IMR-90 (cell line): ENCODE measurements at regions not wholly inside any gene's neighbourhood (a gene's known extent, or its start where the extent isn't known, plus 50 kb on each side); places are given as distances from the start of the nearest gene placed in this dataset.

Source experiments
- ATAC-seq: fragments of 200-7000 bp; cut with Tn5 transposase; 2 replicates; pipeline ENCODE4 v1.9.1; 2020; ENCODE audit warnings: low read depth, mild to moderate bottlenecking, moderate library complexity
- BruUV-seq: library from RNA; stranded (reverse); fragments of 400-500 nt; replicated peaks from 2 replicates; lab custom pipeline; 2021; lab: Mats Ljungman, UMichigan
- CTCF ChIA-PET: fragments of 300-600 bp; formaldehyde crosslinking; extraction: SDS; loops from one replicate; lab custom pipeline; 2021; ENCODE audit warnings: antibody characterized with exemption; lab: Yijun Ruan, JAX
- POLR2A ChIA-PET: fragments of 300-600 bp; sonication (Branson Sonifier 250); formaldehyde crosslinking; loops from one replicate; lab custom pipeline; 2022; ENCODE audit warnings: antibody characterized with exemption; ENCODE audit not compliant: unreplicated experiment; lab: Charles Lee
- DNase-seq: peaks from one replicate; pipeline ENCODE4 v3.0.0; 2013
- H2AFZ ChIP-seq: replicated peaks from 2 replicates; pipeline ENCODE3; 2013; ENCODE audit warnings: low read length, mild to moderate bottlenecking; ENCODE audit not compliant: poor library complexity
- H2AK5ac ChIP-seq: 2 replicates; pipeline ENCODE4 v1.6.1; 2013; ENCODE audit warnings: low read depth, low read length, inconsistent platforms
- H2AK9ac ChIP-seq: replicated peaks from 2 replicates; pipeline ENCODE3; 2013; ENCODE audit warnings: mild to moderate bottlenecking, low read depth, low read length, moderate library complexity; ENCODE audit not compliant: poor library complexity
- H2BK120ac ChIP-seq: 2 replicates; pipeline ENCODE4 v1.6.1; 2013; ENCODE audit warnings: low read depth, low read length, inconsistent platforms
- H2BK15ac ChIP-seq: 3 replicates; pipeline ENCODE4 v1.6.1; 2013; ENCODE audit warnings: low read depth, low read length, inconsistent platforms
- H2BK20ac ChIP-seq: 2 replicates; pipeline ENCODE4 v1.6.1; 2013; ENCODE audit warnings: low read depth, mild to moderate bottlenecking, inconsistent platforms, low read length, moderate library complexity
- H2BK5ac ChIP-seq: 2 replicates; pipeline ENCODE4 v1.6.1; 2013; ENCODE audit warnings: mild to moderate bottlenecking, low read depth, low read length, inconsistent platforms; ENCODE audit not compliant: poor library complexity, severe bottlenecking
- H3K14ac ChIP-seq: replicated peaks from 2 replicates; pipeline ENCODE4 v1.6.1; 2013; ENCODE audit warnings: low read depth, low read length, inconsistent platforms
- H3K18ac ChIP-seq: 2 replicates; pipeline ENCODE4 v1.6.1; 2013; ENCODE audit warnings: low read depth, low read length, control low read depth
- H3K23ac ChIP-seq: 2 replicates; pipeline ENCODE4 v1.6.1; 2013; ENCODE audit warnings: low read depth, low read length, inconsistent platforms
- H3K27ac ChIP-seq: 2 replicates; pipeline ENCODE4 v1.5.1; 2013; ENCODE audit warnings: mild to moderate bottlenecking, control low read depth, low read length; ENCODE audit not compliant: insufficient read depth
- H3K27me3 ChIP-seq: 2 replicates; pipeline ENCODE4 v1.6.1; 2013; ENCODE audit warnings: low read length; ENCODE audit not compliant: control insufficient read depth, insufficient read depth
- H3K36me3 ChIP-seq: 2 replicates; pipeline ENCODE4 v1.6.1; 2013; ENCODE audit warnings: low read length, mixed read lengths; ENCODE audit not compliant: control insufficient read depth, insufficient read depth
- H3K4ac ChIP-seq: 2 replicates; pipeline ENCODE4 v1.6.1; 2013; ENCODE audit warnings: low read depth, low read length, inconsistent platforms
- H3K4me1 ChIP-seq: 2 replicates; pipeline ENCODE4 v1.6.1; 2013; ENCODE audit warnings: low read length, mixed read lengths; ENCODE audit not compliant: control insufficient read depth, insufficient read depth
- H3K4me2 ChIP-seq: 2 replicates; pipeline ENCODE4 v1.6.1; 2013; ENCODE audit warnings: low read depth, mild to moderate bottlenecking, control low read depth, low read length, moderate library complexity
- H3K4me3 ChIP-seq: 2 replicates; pipeline ENCODE4 v1.5.1; 2013; ENCODE audit warnings: low read depth, mild to moderate bottlenecking, control low read depth, low read length, moderate library complexity; ENCODE audit not compliant: insufficient read depth
- H3K56ac ChIP-seq: 2 replicates; pipeline ENCODE4 v1.6.1; 2013; ENCODE audit warnings: low read length, inconsistent platforms; ENCODE audit not compliant: insufficient read depth; ENCODE audit errors: extremely low read depth
- H3K79me1 ChIP-seq, 2 experiments: 2 replicates each; pipeline ENCODE4 v1.6.1; 2013; ENCODE audit warnings: low read length in 2 of 2, inconsistent platforms in 1 of 2, low read depth in 1 of 2
- H3K9ac ChIP-seq: 2 replicates; pipeline ENCODE4 v1.6.1; 2013; ENCODE audit warnings: low read depth, low read length, control low read depth
- H3K9me1 ChIP-seq: 2 replicates; pipeline ENCODE4 v1.6.1; 2013; ENCODE audit warnings: low read length, inconsistent platforms; ENCODE audit not compliant: insufficient read depth
- H3K9me3 ChIP-seq: 2 replicates; pipeline ENCODE4 v1.6.1; 2013; ENCODE audit warnings: low read length; ENCODE audit not compliant: control insufficient read depth, insufficient read depth
- H4K20me1 ChIP-seq: 2 replicates; pipeline ENCODE4 v1.6.1; 2013; ENCODE audit warnings: low read length, inconsistent platforms; ENCODE audit not compliant: insufficient read depth
- H4K5ac ChIP-seq: 2 replicates; pipeline ENCODE4 v1.6.1; 2013; ENCODE audit warnings: mild to moderate bottlenecking, low read depth, low read length, control low read depth
- H4K8ac ChIP-seq, 2 experiments: 2 replicates each; pipeline ENCODE4 v1.6.1; 2013; ENCODE audit warnings: low read depth in 2 of 2, low read length in 2 of 2, control low read depth in 1 of 2, inconsistent platforms in 1 of 2
- H4K91ac ChIP-seq: 2 replicates; pipeline ENCODE4 v1.6.1; 2013; ENCODE audit warnings: low read depth, low read length, inconsistent platforms; ENCODE audit not compliant: insufficient read depth
- CEBPB ChIP-seq: IDR thresholded peaks from 2 replicates; pipeline ENCODE4 v1.6.1; 2012; ENCODE audit warnings: low read depth, low read length, improper control_type of control experiment
- CTCF ChIP-seq: conservative IDR thresholded peaks from 2 replicates; pipeline ENCODE4 v1.5.1; 2012; ENCODE audit warnings: mild to moderate bottlenecking, low read depth, low read length, improper control_type of control experiment
- FOS ChIP-seq: fragments of 150-350 bp; IDR thresholded peaks from 2 replicates; pipeline ENCODE4 v1.6.1; 2016; ENCODE audit warnings: low read depth, low read length
- MAFK ChIP-seq: IDR thresholded peaks from 2 replicates; pipeline ENCODE4 v1.6.1; 2012; ENCODE audit warnings: low read depth, low read length, improper control_type of control experiment
- MXI1 ChIP-seq: IDR thresholded peaks from 2 replicates; pipeline ENCODE4 v1.6.1; 2012; ENCODE audit warnings: low read depth, mild to moderate bottlenecking, low read length, moderate library complexity, borderline replicate concordance
- WGBS, 2 experiments: methylation state at CpG; one replicate each; pipeline versions ENCODE4 v1.1.5 to v1.1.7; 2013; ENCODE audit warnings: missing lambda C conversion rate in 2 of 2; ENCODE audit not compliant: insufficient read length in 1 of 2; ENCODE audit errors: extremely low coverage in 2 of 2; 5-methylcytosine and 5-hydroxymethylcytosine counted together
- dilution Hi-C: fragments of 300-500 bp; cut with HindIII; formaldehyde crosslinking; loops from one replicate; pipeline ENCODE4 v1.14.3; 2018; ENCODE audit warnings: low sequenced_read_pairs; ENCODE audit not compliant: unreplicated experiment
- in situ Hi-C: fragments of 300-500 bp; cut with MboI; formaldehyde crosslinking; loops from 3 replicates; pipeline ENCODE4 v1.14.3; 2019; ENCODE audit warnings: low sequenced_read_pairs, inconsistent platforms, mixed read lengths
- intact Hi-C: fragments of 100-400 bp; cut with micrococcal nuclease; formaldehyde crosslinking; loops from 2 replicates; pipeline ENCODE4 v1.10.0; 2022

GRCh38 chr7:85688712-85689111, 501.9 kb upstream of the SEMA3D start:
- H2BK120ac ChIP-seq = no peak overlapping the region
- no peak overlapping the region for H4K91ac ChIP-seq
- ChIA-PET CTCF (no interaction called here), POLR2A (no interaction called here)
- H3K36me3 ChIP-seq = no peaks in the 10 kb centered on the region
- no peak overlapping the region for H3K4ac ChIP-seq
- in situ Hi-C loops = no loop called here
- intact Hi-C loops = no loop called here
- no peak overlapping the region for H3K4me2 ChIP-seq
- H3K27ac ChIP-seq = no peak overlapping the region
- no peak overlapping the region for H3K9ac ChIP-seq
- no peak overlapping the region for H3K18ac ChIP-seq
- H2BK15ac ChIP-seq = no peak overlapping the region
- ATAC-seq = no peak
- no TSS peak for BruUV-seq
- H3K23ac ChIP-seq = no peak overlapping the region
- H4K5ac ChIP-seq = no peak overlapping the region
- DNase-seq = no peak
- no peak overlapping the region for H3K14ac ChIP-seq
- no peak overlapping the region for H4K8ac ChIP-seq
- H4K20me1 ChIP-seq = no peaks in the 10 kb centered on the region
- dilution Hi-C loops = no loop called here
- no peaks in the 10 kb centered on the region for H3K9me1 ChIP-seq
- H3K27me3 ChIP-seq = no peaks in the 10 kb centered on the region
- H2AK9ac ChIP-seq = no peak overlapping the region
- no CpG with 5 or more reads among the region's 2 CpGs for WGBS, 2 experiments
- TF ChIP-seq FOS (no peak), MAFK (no peak), CTCF (no peak), MXI1 (no peak), CEBPB (no peak)
- H3K4me1 ChIP-seq = no peaks in the 10 kb centered on the region
- no peaks in the 10 kb centered on the region for H3K79me1 ChIP-seq
- no peak overlapping the region for H3K4me3 ChIP-seq
- no peak overlapping the region for H3K56ac ChIP-seq
- no peak overlapping the region for H2AK5ac ChIP-seq
- H2AFZ ChIP-seq = no peak overlapping the region
- H2BK20ac ChIP-seq = no peak overlapping the region
- H2BK5ac ChIP-seq = no peak overlapping the region
- no peaks in the 10 kb centered on the region for H3K9me3 ChIP-seq
